ENCODE measurements at regions not wholly inside any gene's neighbourhood (a gene's known extent, or its start where the extent isn't known, plus 50 kb on each side); places are given as distances from the start of the nearest gene placed in this dataset.

GRCh38 chr3:22977650-22978289, 225.4 kb upstream of the UBE2E2 start:
- DNase-seq (ENCODE audit: low read depth, low spot score), result no peak
- Histone ChIP-seq H3K27me3 (ENCODE audit: control insufficient read depth, insufficient read depth, low read length) (no peaks in the 10 kb centered on the region), H3K4me3 (ENCODE audit: low read length) (no peak overlapping the region), H3K36me3 (ENCODE audit: control insufficient read depth, insufficient read depth, low read length) (no peaks in the 10 kb centered on the region), H3K9me3 (ENCODE audit: control insufficient read depth, insufficient read depth, low read length) (no peaks in the 10 kb centered on the region), H3K4me1 (ENCODE audit: control insufficient read depth, insufficient read depth, low read length) (no peaks in the 10 kb centered on the region), H3K27ac (ENCODE audit: low read length) (no peak overlapping the region)
- no CpG with 5 or more reads among the region's 3 CpGs for WGBS (ENCODE audit: insufficient coverage, insufficient read length)

GRCh38 chr3:22979581-22979980, 223.5 kb upstream of the UBE2E2 start:
- Histone ChIP-seq H3K9me3 (ENCODE audit: control insufficient read depth, insufficient read depth, low read length) (no peaks in the 10 kb centered on the region), H3K4me1 (ENCODE audit: control insufficient read depth, insufficient read depth, low read length) (no peaks in the 10 kb centered on the region), H3K36me3 (ENCODE audit: control insufficient read depth, insufficient read depth, low read length) (no peaks in the 10 kb centered on the region), H3K4me3 (ENCODE audit: low read length) (no peak overlapping the region), H3K27me3 (ENCODE audit: control insufficient read depth, insufficient read depth, low read length) (no peaks in the 10 kb centered on the region), H3K27ac (ENCODE audit: low read length) (no peak overlapping the region)
- no CpG with 5 or more reads among the region's 4 CpGs for WGBS (ENCODE audit: insufficient coverage, insufficient read length)
- DNase-seq (ENCODE audit: low read depth, low spot score), result no peak

DNA sequence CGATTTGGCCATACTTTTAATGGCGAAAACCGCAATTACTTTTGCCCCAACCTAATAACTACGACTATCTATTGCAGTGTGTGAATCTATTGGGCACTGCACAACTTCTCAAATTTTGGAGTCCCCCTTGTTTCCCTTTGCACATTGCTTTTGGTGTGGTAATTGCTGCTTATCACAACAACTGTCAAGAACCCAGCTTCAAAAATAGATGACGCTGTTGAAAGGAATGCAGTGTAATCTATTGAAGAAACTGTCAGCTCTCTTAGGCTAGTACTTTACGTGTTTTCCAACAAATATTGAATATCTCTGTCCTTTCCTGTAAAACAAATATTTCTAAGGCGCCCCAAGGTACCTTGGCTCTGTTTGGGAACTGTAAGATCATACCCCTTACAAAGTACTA, 222.8 kb upstream of the UBE2E2 start:
- H3K4me3 ChIP-seq (ENCODE audit: low read length), result no peak overlapping the region
- no peaks in the 10 kb centered on the region for H3K9me3 ChIP-seq (ENCODE audit: control insufficient read depth, insufficient read depth, low read length)
- no peak for DNase-seq (ENCODE audit: low read depth, low spot score)
- H3K36me3 ChIP-seq (ENCODE audit: control insufficient read depth, insufficient read depth, low read length), result no peaks in the 10 kb centered on the region
- H3K4me1 ChIP-seq (ENCODE audit: control insufficient read depth, insufficient read depth, low read length), result no peaks in the 10 kb centered on the region
- no CpG with 5 or more reads among the region's 7 CpGs for WGBS (ENCODE audit: insufficient coverage, insufficient read length)
- H3K27me3 ChIP-seq (ENCODE audit: control insufficient read depth, insufficient read depth, low read length), result no peaks in the 10 kb centered on the region
- no peak overlapping the region for H3K27ac ChIP-seq (ENCODE audit: low read length)

- WGBS (ENCODE audit: insufficient coverage, insufficient read length), result no CpG with 5 or more reads among the region's 3 CpGs
- no peak for DNase-seq (ENCODE audit: low read depth, low spot score)
- H3K27me3 ChIP-seq (ENCODE audit: control insufficient read depth, insufficient read depth, low read length), result no peaks in the 10 kb centered on the region
These were observed 222.0 kb upstream of the UBE2E2 start for GRCh38 chr3:22981166-22981565.

GRCh38 chr3:22981861-22982260, 221.3 kb upstream of the UBE2E2 start:
- Histone ChIP-seq H3K36me3 (ENCODE audit: control insufficient read depth, insufficient read depth, low read length) (no peaks in the 10 kb centered on the region), H3K4me3 (ENCODE audit: low read length) (no peak overlapping the region), H3K9me3 (ENCODE audit: control insufficient read depth, insufficient read depth, low read length) (no peaks in the 10 kb centered on the region), H3K27ac (ENCODE audit: low read length) (no peak overlapping the region), H3K4me1 (ENCODE audit: control insufficient read depth, insufficient read depth, low read length) (no peaks in the 10 kb centered on the region), H3K27me3 (ENCODE audit: control insufficient read depth, insufficient read depth, low read length) (no peaks in the 10 kb centered on the region)
- no peak for DNase-seq (ENCODE audit: low read depth, low spot score)
- WGBS (ENCODE audit: insufficient coverage, insufficient read length), result no CpG with 5 or more reads among the region's 2 CpGs

More at GRCh38 chr3:22981166-22981565, 222.0 kb upstream of the UBE2E2 start:
- Histone ChIP-seq H3K27ac (ENCODE audit: low read length) (no peak overlapping the region), H3K4me3 (ENCODE audit: low read length) (no peak overlapping the region), H3K4me1 (ENCODE audit: control insufficient read depth, insufficient read depth, low read length) (no peaks in the 10 kb centered on the region), H3K9me3 (ENCODE audit: control insufficient read depth, insufficient read depth, low read length) (no peaks in the 10 kb centered on the region), H3K36me3 (ENCODE audit: control insufficient read depth, insufficient read depth, low read length) (no peaks in the 10 kb centered on the region)

DNA sequence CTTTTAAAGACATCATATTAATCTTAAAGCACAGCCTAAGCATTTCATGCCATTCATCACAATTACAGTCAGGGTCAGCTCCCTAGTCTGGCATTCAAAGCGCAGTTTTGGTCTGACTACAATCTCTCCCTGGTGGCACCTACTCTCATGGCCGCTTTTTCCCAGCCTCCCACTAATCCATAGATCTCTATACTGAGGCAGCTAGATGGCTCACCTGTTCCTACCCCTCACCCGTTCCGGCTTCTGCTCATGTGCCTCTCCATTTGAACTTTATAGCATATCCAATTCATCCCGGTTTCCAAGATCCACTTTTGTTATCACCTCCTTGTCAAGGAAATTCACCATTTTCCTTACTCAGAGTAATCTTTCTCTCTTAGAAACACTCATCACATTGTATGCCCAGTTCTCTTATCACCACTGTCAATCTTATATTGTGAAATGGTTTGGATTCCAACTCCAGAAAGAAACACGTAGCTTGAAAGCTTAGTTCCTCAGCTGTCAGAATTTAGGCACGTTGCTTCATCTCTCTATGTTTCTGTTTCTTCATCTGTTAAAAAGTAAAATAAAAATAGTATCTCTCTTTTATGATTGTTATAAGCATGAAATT, 220.0 kb upstream of the UBE2E2 start:
- no peak for DNase-seq (ENCODE audit: low read depth, low spot score)
- WGBS (ENCODE audit: insufficient coverage, insufficient read length), result no CpG with 5 or more reads among the region's 7 CpGs
- H3K4me3 ChIP-seq (ENCODE audit: low read length), result no peak overlapping the region
- H3K27me3 ChIP-seq (ENCODE audit: control insufficient read depth, insufficient read depth, low read length), result no peaks in the 10 kb centered on the region
- no peaks in the 10 kb centered on the region for H3K36me3 ChIP-seq (ENCODE audit: control insufficient read depth, insufficient read depth, low read length)
- no peak overlapping the region for H3K27ac ChIP-seq (ENCODE audit: low read length)
- no peaks in the 10 kb centered on the region for H3K9me3 ChIP-seq (ENCODE audit: control insufficient read depth, insufficient read depth, low read length)
- H3K4me1 ChIP-seq (ENCODE audit: control insufficient read depth, insufficient read depth, low read length), result no peaks in the 10 kb centered on the region

DNA sequence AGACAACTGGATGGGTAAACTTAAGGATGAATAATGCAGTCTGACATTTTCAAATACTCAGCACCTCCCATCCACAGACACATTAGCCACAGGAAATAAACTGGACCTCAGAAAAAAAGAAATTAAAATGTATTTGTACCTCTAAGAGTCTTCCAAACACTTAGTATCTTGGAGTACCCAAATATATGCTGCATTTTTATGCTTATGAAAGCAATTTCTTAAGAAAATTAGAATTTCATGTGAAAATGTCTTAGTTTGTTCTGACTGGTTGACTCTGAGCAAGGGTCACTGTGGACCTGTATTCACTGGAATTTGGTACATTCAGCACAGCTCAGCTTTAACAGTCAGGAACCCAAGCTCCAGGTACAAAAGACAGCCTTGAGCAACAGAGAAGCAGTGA, 216.2 kb upstream of the UBE2E2 start:
- Histone ChIP-seq H3K36me3 (ENCODE audit: control insufficient read depth, insufficient read depth, low read length) (no peaks in the 10 kb centered on the region), H3K27me3 (ENCODE audit: control insufficient read depth, insufficient read depth, low read length) (no peaks in the 10 kb centered on the region), H3K9me3 (ENCODE audit: control insufficient read depth, insufficient read depth, low read length) (no peaks in the 10 kb centered on the region), H3K4me3 (ENCODE audit: low read length) (no peak overlapping the region), H3K4me1 (ENCODE audit: control insufficient read depth, insufficient read depth, low read length) (no peaks in the 10 kb centered on the region), H3K27ac (ENCODE audit: low read length) (no peak overlapping the region)
- no peak for DNase-seq (ENCODE audit: low read depth, low spot score)

GRCh38 chr3:22988566-22988965, 214.6 kb upstream of the UBE2E2 start:
- Histone ChIP-seq H3K27ac (ENCODE audit: low read length) (no peak overlapping the region), H3K4me1 (ENCODE audit: control insufficient read depth, insufficient read depth, low read length) (no peaks in the 10 kb centered on the region), H3K9me3 (ENCODE audit: control insufficient read depth, insufficient read depth, low read length) (no peaks in the 10 kb centered on the region), H3K4me3 (ENCODE audit: low read length) (no peak overlapping the region), H3K36me3 (ENCODE audit: control insufficient read depth, insufficient read depth, low read length) (no peaks in the 10 kb centered on the region), H3K27me3 (ENCODE audit: control insufficient read depth, insufficient read depth, low read length) (no peaks in the 10 kb centered on the region)
- no peak for DNase-seq (ENCODE audit: low read depth, low spot score)

DNA sequence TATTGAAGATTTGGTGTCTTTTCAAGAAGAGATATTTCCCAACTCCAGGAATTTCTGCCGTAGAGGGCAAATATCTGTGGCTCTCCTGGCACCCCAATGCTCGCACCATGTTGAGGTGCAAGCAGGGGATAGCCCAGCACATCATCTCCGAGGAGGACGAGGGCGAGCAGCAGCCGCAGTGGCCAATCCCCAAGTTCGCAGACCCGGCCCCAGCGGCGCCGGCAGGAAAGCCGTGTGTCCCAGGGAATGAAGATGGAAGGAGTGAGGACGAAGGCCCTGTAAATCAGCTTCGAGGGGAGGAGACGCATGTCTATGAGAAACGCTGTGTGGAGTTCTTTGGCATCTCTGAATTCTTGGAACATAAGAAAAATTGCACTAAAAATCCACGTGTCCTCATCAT, 213.4 kb upstream of the UBE2E2 start:
- H3K4me3 ChIP-seq (ENCODE audit: low read length), result no peak overlapping the region
- no peaks in the 10 kb centered on the region for H3K27me3 ChIP-seq (ENCODE audit: control insufficient read depth, insufficient read depth, low read length)
- H3K4me1 ChIP-seq (ENCODE audit: control insufficient read depth, insufficient read depth, low read length), result no peaks in the 10 kb centered on the region
- no peaks in the 10 kb centered on the region for H3K9me3 ChIP-seq (ENCODE audit: control insufficient read depth, insufficient read depth, low read length)
- H3K27ac ChIP-seq (ENCODE audit: low read length), result no peak overlapping the region
- WGBS (ENCODE audit: insufficient coverage, insufficient read length), result no CpG with 5 or more reads among the region's 17 CpGs
- no peaks in the 10 kb centered on the region for H3K36me3 ChIP-seq (ENCODE audit: control insufficient read depth, insufficient read depth, low read length)
- no peak for DNase-seq (ENCODE audit: low read depth, low spot score)

DNA sequence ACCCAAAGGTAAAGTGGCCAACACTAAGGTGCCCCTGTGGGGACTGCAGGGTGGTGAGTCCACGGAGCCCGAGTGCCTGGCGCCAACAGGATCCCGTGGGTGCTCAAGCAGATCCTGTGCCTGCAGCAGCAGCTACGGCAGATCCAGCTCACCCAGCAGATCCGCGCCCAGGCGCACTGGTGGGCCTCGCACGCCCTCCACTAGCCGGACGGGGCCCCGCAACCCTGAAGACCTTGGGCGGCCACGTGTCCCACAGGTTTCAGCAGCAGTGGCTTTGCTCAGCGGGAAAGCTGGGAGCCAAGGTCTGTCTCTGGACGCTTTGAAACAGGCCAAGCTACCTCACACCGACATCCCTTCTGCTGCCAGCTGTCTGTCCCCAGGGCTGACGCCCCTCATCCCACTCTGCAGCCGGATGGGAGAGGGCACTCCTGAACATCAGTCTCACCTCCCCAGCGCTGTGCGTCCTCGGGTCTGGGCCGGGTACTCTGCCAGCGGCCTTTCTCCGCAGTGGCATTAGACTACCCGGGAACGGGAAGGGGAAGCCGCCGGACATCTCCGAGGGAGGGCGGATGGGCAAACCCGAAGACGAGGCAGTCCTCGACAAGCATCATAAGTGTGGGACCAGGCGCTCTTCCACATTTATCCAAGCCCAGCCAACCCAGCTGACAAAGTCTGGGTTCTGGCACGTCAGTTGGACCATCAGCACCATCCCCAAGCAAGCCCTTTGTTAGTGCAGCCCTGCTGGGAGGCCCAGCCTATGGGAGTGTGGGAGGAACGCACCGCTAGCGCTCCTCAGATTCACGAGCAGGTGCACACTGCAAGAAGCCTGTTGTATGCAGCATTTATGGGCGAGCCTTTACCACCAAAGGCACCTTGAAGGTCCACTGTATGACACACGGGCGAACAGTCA, 212.6 kb upstream of the UBE2E2 start:
- Histone ChIP-seq H3K36me3 (ENCODE audit: control insufficient read depth, insufficient read depth, low read length) (no peaks in the 10 kb centered on the region), H3K4me3 (ENCODE audit: low read length) (no peak overlapping the region), H3K4me1 (ENCODE audit: control insufficient read depth, insufficient read depth, low read length) (no peaks in the 10 kb centered on the region), H3K27ac (ENCODE audit: low read length) (no peak overlapping the region), H3K9me3 (ENCODE audit: control insufficient read depth, insufficient read depth, low read length) (no peaks in the 10 kb centered on the region), H3K27me3 (ENCODE audit: control insufficient read depth, insufficient read depth, low read length) (no peaks in the 10 kb centered on the region)
- no peak for DNase-seq (ENCODE audit: low read depth, low spot score)
- no CpG with 5 or more reads among the region's 44 CpGs for WGBS (ENCODE audit: insufficient coverage, insufficient read length)
